Keratinocyte (primary cell): ENCODE measurements at regions not wholly inside any gene's neighbourhood (a gene's known extent, or its start where the extent isn't known, plus 50 kb on each side); places are given as distances from the start of the nearest gene placed in this dataset.

Experiments
- CTCF ChIP-seq, 3 experiments: IDR thresholded peaks in 1 of 3; conservative IDR thresholded peaks in 1 of 3; optimal IDR thresholded peaks in 1 of 3; 2 replicates in 2 of 3; 3 replicates in 1 of 3; pipeline versions ENCODE3 to v1.5.1; 2011; ENCODE audit warnings: low read length in 3 of 3, mild to moderate bottlenecking in 3 of 3, moderate library complexity in 2 of 3, control low read depth in 1 of 3, inconsistent platforms in 1 of 3; ENCODE audit not compliant: insufficient read depth in 2 of 3; ENCODE audit errors: extremely low read depth in 1 of 3
- EZH2 ChIP-seq: IDR thresholded peaks from one replicate; pipeline ENCODE4 v1.6.1; 2012; ENCODE audit warnings: inconsistent platforms, mild to moderate bottlenecking, low read length, moderate library complexity

GRCh38 chr7:68613405-68613804, 984.9 kb upstream of the AUTS2 start:
- no peak for TF ChIP-seq CTCF (optimal IDR thresholded peaks at IDR 0.05 in 1 of 3, IDR thresholded peaks at IDR 0.05 in 1 of 3, conservative IDR thresholded peaks at IDR 0.05 in 1 of 3; ENCODE audit: extremely low read depth in 1 of 3, insufficient read depth in 2 of 3, low read length in 3 of 3)
- TF ChIP-seq EZH2, result no peak
